ENCODE measurements at regions not wholly inside any gene's neighbourhood (a gene's known extent, or its start where the extent isn't known, plus 50 kb on each side); places are given as distances from the start of the nearest gene placed in this dataset.

DNA sequence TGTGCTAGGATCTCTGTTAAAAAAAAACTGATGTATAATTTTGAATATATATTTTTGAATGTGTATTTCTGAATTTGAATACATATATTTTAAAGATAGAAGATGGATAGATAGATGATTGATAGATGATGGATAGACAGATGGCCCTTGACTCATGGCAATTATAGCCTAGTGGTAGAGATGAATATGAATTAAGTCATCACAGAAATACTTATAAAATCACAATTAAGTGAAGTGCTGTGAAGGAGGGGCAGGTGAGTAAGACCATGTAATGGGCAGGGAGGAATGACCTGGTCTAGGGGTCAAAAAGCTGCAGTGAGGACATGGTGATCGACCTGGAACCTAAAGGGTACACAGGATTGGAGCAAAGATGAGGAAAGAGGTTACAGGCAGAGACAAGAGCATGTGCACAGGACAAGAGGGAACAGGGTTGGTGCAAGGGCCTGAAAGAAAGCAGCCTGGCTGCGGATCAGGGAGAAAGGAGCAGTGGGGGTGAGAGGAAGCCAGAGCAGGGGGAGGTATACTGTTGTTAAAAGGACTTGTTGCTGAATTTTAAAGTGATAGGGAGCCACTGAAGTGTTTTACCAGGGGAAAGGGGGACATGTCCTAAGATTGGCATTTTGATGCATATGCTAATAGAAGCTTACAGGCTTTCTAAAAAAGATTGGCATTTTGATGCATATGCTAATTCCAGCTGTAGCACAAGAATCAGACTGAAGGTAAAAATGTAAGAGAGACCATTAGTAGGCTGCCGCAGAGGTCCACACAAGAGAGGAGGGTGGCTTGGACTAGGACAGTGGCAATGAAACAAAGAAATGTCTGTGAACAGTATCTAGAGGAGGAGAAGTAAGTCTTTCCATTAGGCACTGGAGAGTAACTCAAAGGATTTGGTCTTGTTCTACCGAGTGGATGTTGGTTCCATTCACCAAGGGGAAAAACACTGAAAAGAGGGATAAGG lies 527.8 kb downstream of the AGTPBP1 start:
- Histone ChIP-seq H2BK5ac (ENCODE audit: low read depth, low read length, poor library complexity, severe bottlenecking) (no peak overlapping the region), H2BK15ac (ENCODE audit: low read depth, poor library complexity, severe bottlenecking) (no peak overlapping the region), H3K9me3 (ENCODE audit: control insufficient read depth, low read length) (no peaks in the 10 kb centered on the region), H2AFZ (ENCODE audit: low read depth, low read length) (no peak overlapping the region), H4K8ac (ENCODE audit: low read length) (no peak overlapping the region), H3K27ac (ENCODE audit: low read length, poor library complexity, severe bottlenecking) (no peak overlapping the region), H4K91ac (ENCODE audit: low read length) (no peak overlapping the region), H3K4me2 (ENCODE audit: low read length, poor library complexity, severe bottlenecking) (no peak overlapping the region), H3K4me1 (ENCODE audit: control insufficient read depth, insufficient read depth, low read depth, low read length) (peaks cover 2% of the 10 kb centered on the region), H3K9ac (ENCODE audit: low read length) (no peak overlapping the region), H3K4ac (ENCODE audit: low read depth in 1 of 2, low read length in 2 of 2) (no peak overlapping the region), H2AK5ac (ENCODE audit: low read length, severe bottlenecking) (peak overlapping the region; percentile 9), H3K36me3 (ENCODE audit: control insufficient read depth in 1 of 2, insufficient read depth in 2 of 2, low read depth in 1 of 2, low read length in 2 of 2) (no peaks in the 10 kb centered on the region), H2BK120ac (ENCODE audit: low read depth, low read length) (no peak overlapping the region), H3K18ac (ENCODE audit: low read depth in 1 of 2, low read length in 2 of 2) (peak overlapping the region in 1 of 2 experiments; percentile 2), H3K4me3 (ENCODE audit: insufficient read depth in 1 of 2, low read depth in 1 of 2, low read length in 2 of 2) (no peak overlapping the region), H2BK12ac (ENCODE audit: low read length in 2 of 2) (no peak overlapping the region), H3K14ac (ENCODE audit: low read length in 2 of 2) (no peak overlapping the region), H3K27me3 (ENCODE audit: control insufficient read depth in 1 of 2, insufficient read depth in 1 of 2, low read length in 2 of 2) (no peaks in the 10 kb centered on the region), H3K23ac (ENCODE audit: low read length in 2 of 2) (no peak overlapping the region), H3K79me1 (replicated peaks; ENCODE audit: low read length, poor library complexity, severe bottlenecking) (no peaks in the 10 kb centered on the region)
- WGBS, result 70% methylated on average over 4 of the region's 4 CpGs
- no peak for DNase-seq

DNA sequence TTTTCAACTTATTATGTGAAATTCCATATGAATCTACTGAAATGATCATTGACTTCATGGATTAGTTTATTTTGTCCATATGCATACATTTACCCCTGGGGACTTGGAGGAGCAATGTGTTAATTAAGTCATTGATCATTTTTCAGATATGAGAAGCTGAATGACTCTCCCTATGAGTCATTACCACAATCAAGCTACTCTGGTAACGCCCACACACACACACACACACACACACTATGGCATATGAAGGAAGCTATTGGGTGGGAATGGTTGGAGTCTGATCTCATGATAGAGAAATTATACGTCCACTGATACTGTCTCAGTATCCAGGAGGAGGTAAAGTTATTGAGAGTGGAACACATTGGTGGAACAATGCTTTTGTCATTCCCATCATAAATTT lies 528.9 kb downstream of the AGTPBP1 start:
- Histone ChIP-seq H2BK5ac (ENCODE audit: low read depth, low read length, poor library complexity, severe bottlenecking) (no peak overlapping the region), H4K91ac (ENCODE audit: low read length) (no peak overlapping the region), H3K18ac (ENCODE audit: low read depth in 1 of 2, low read length in 2 of 2) (no peak overlapping the region), H3K9ac (ENCODE audit: low read length) (peak overlapping the region; percentile 40), H3K27me3 (ENCODE audit: control insufficient read depth in 1 of 2, insufficient read depth in 1 of 2, low read length in 2 of 2) (no peaks in the 10 kb centered on the region), H3K14ac (ENCODE audit: low read length in 2 of 2) (no peak overlapping the region), H3K79me1 (replicated peaks; ENCODE audit: low read length, poor library complexity, severe bottlenecking) (no peaks in the 10 kb centered on the region), H3K27ac (ENCODE audit: low read length, poor library complexity, severe bottlenecking) (no peak overlapping the region), H3K23ac (ENCODE audit: low read length in 2 of 2) (no peak overlapping the region), H2BK120ac (ENCODE audit: low read depth, low read length) (no peak overlapping the region), H3K4me1 (ENCODE audit: control insufficient read depth, insufficient read depth, low read depth, low read length) (peaks cover 2% of the 10 kb centered on the region), H2AFZ (ENCODE audit: low read depth, low read length) (no peak overlapping the region), H2BK12ac (ENCODE audit: low read length in 2 of 2) (no peak overlapping the region), H3K4ac (ENCODE audit: low read depth in 1 of 2, low read length in 2 of 2) (no peak overlapping the region), H3K4me2 (ENCODE audit: low read length, poor library complexity, severe bottlenecking) (no peak overlapping the region), H3K36me3 (ENCODE audit: control insufficient read depth in 1 of 2, insufficient read depth in 2 of 2, low read depth in 1 of 2, low read length in 2 of 2) (no peaks in the 10 kb centered on the region), H2AK5ac (ENCODE audit: low read length, severe bottlenecking) (no peak overlapping the region), H2BK15ac (ENCODE audit: low read depth, poor library complexity, severe bottlenecking) (no peak overlapping the region), H3K4me3 (ENCODE audit: insufficient read depth in 1 of 2, low read depth in 1 of 2, low read length in 2 of 2) (no peak overlapping the region), H3K9me3 (ENCODE audit: control insufficient read depth, low read length) (no peaks in the 10 kb centered on the region), H4K8ac (ENCODE audit: low read length) (no peak overlapping the region)
- DNase-seq, result peak; percentile 81
- no CpG with 5 or more reads among the region's 2 CpGs for WGBS

DNA sequence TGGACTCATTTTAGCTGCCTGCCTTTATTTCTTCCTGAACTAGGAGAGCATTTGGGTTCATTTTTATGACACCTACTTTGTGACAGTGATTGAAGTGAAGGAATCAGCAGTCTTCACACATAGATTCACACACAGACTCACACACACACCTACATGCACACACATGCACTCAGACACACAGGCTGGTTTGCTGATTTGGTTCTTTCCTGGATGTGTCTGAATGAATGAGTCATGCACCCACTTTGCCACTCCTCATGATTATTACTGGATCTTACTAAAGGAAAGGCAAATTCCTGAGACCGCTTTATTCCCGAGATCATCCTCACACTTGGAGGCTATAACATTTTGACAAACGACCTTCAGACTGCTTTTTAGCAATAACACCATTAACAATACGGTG lies 529.5 kb downstream of the AGTPBP1 start:
- H2BK120ac ChIP-seq (ENCODE audit: low read depth, low read length), result no peak overlapping the region
- peak overlapping the region in 1 of 2 experiments; percentile 10 for H3K4me3 ChIP-seq (ENCODE audit: insufficient read depth in 1 of 2, low read depth in 1 of 2, low read length in 2 of 2)
- DNase-seq, result peak; percentile 67
- peaks cover 2% of the 10 kb centered on the region for H3K4me1 ChIP-seq (ENCODE audit: control insufficient read depth, insufficient read depth, low read depth, low read length)
- peak overlapping the region; percentile 6 for H3K4me2 ChIP-seq (ENCODE audit: low read length, poor library complexity, severe bottlenecking)
- H3K36me3 ChIP-seq (ENCODE audit: control insufficient read depth in 1 of 2, insufficient read depth in 2 of 2, low read depth in 1 of 2, low read length in 2 of 2), result no peaks in the 10 kb centered on the region
- no peaks in the 10 kb centered on the region for H3K9me3 ChIP-seq (ENCODE audit: control insufficient read depth, low read length)
- H2BK12ac ChIP-seq (ENCODE audit: low read length in 2 of 2), result no peak overlapping the region
- H2AFZ ChIP-seq (ENCODE audit: low read depth, low read length), result no peak overlapping the region
- no peak overlapping the region for H3K4ac ChIP-seq (ENCODE audit: low read depth in 1 of 2, low read length in 2 of 2)
- no peak overlapping the region for H2BK5ac ChIP-seq (ENCODE audit: low read depth, low read length, poor library complexity, severe bottlenecking)
- no peak overlapping the region for H3K18ac ChIP-seq (ENCODE audit: low read depth in 1 of 2, low read length in 2 of 2)
- H2AK5ac ChIP-seq (ENCODE audit: low read length, severe bottlenecking), result no peak overlapping the region
- H4K8ac ChIP-seq (ENCODE audit: low read length), result no peak overlapping the region
- H4K91ac ChIP-seq (ENCODE audit: low read length), result no peak overlapping the region
- H3K27ac ChIP-seq (ENCODE audit: low read length, poor library complexity, severe bottlenecking), result no peak overlapping the region
- H3K14ac ChIP-seq (ENCODE audit: low read length in 2 of 2), result no peak overlapping the region
- H3K9ac ChIP-seq (ENCODE audit: low read length), result peak overlapping the region; percentile 40
- no peaks in the 10 kb centered on the region for H3K27me3 ChIP-seq (ENCODE audit: control insufficient read depth in 1 of 2, insufficient read depth in 1 of 2, low read length in 2 of 2)
- no peak overlapping the region for H2BK15ac ChIP-seq (ENCODE audit: low read depth, poor library complexity, severe bottlenecking)
- 6% methylated on average over 2 of the region's 4 CpGs for WGBS
- no peaks in the 10 kb centered on the region for H3K79me1 ChIP-seq (replicated peaks; ENCODE audit: low read length, poor library complexity, severe bottlenecking)
- no peak overlapping the region for H3K23ac ChIP-seq (ENCODE audit: low read length in 2 of 2)

DNA sequence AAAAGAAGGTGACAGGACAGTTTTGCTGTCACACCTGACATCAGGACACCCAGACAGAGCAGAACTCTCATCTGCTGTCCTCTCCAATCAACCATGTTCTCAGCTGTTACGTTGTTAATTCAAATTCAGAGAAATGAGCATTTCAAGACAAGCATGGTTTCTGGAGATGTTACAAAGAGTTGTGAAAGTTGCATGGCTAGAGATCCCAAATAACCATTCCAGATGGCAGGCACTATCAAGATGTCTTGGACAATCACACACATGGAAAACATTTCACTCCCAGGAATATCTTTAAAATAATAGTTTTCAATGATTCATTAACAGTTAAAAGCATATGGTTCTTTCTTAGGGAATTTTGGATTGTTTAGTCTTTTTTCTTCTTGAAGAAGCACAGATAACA lies 533.1 kb downstream of the AGTPBP1 start:
- no peak overlapping the region for H3K4me2 ChIP-seq (ENCODE audit: low read length, poor library complexity, severe bottlenecking)
- H3K79me1 ChIP-seq (replicated peaks; ENCODE audit: low read length, poor library complexity, severe bottlenecking), result no peaks in the 10 kb centered on the region

More for the DNA sequence above, 533.1 kb downstream of the AGTPBP1 start:
- H3K18ac ChIP-seq (ENCODE audit: low read depth in 1 of 2, low read length in 2 of 2), result no peak overlapping the region
- H2BK5ac ChIP-seq (ENCODE audit: low read depth, low read length, poor library complexity, severe bottlenecking), result no peak overlapping the region
- H2AK5ac ChIP-seq (ENCODE audit: low read length, severe bottlenecking), result no peak overlapping the region
- no peaks in the 10 kb centered on the region for H3K36me3 ChIP-seq (ENCODE audit: control insufficient read depth in 1 of 2, insufficient read depth in 2 of 2, low read depth in 1 of 2, low read length in 2 of 2)
- no peak for DNase-seq
- H3K4me1 ChIP-seq (ENCODE audit: control insufficient read depth, insufficient read depth, low read depth, low read length), result no peaks in the 10 kb centered on the region
- H3K14ac ChIP-seq (ENCODE audit: low read length in 2 of 2), result no peak overlapping the region
- no peak overlapping the region for H4K91ac ChIP-seq (ENCODE audit: low read length)
- no peak overlapping the region for H2BK12ac ChIP-seq (ENCODE audit: low read length in 2 of 2)
- no peak overlapping the region for H4K8ac ChIP-seq (ENCODE audit: low read length)
- no peak overlapping the region for H2BK15ac ChIP-seq (ENCODE audit: low read depth, poor library complexity, severe bottlenecking)
- H2AFZ ChIP-seq (ENCODE audit: low read depth, low read length), result no peak overlapping the region
- 100% methylated on average over 1 of the region's 1 CpG for WGBS
- H3K23ac ChIP-seq (ENCODE audit: low read length in 2 of 2), result no peak overlapping the region
- H2BK120ac ChIP-seq (ENCODE audit: low read depth, low read length), result no peak overlapping the region
- H3K27ac ChIP-seq (ENCODE audit: low read length, poor library complexity, severe bottlenecking), result no peak overlapping the region
- no peak overlapping the region for H3K4me3 ChIP-seq (ENCODE audit: insufficient read depth in 1 of 2, low read depth in 1 of 2, low read length in 2 of 2)
- H3K27me3 ChIP-seq (ENCODE audit: control insufficient read depth in 1 of 2, insufficient read depth in 1 of 2, low read length in 2 of 2), result no peaks in the 10 kb centered on the region
- H3K9me3 ChIP-seq (ENCODE audit: control insufficient read depth, low read length), result no peaks in the 10 kb centered on the region
- no peak overlapping the region for H3K9ac ChIP-seq (ENCODE audit: low read length)
- H3K4ac ChIP-seq (ENCODE audit: low read depth in 1 of 2, low read length in 2 of 2), result no peak overlapping the region
